Karpas-422 (cell line): ENCODE measurements at regions not wholly inside any gene's neighbourhood (a gene's known extent, or its start where the extent isn't known, plus 50 kb on each side); places are given as distances from the start of the nearest gene placed in this dataset.

Experiments
- DNase-seq: peaks from one replicate; pipeline ENCODE4 v3.0.0-alpha.2; 2015
- H2AFZ ChIP-seq: fragments of 200-600 bp; sonication (generic); 2 replicates; pipeline ENCODE4 v1.6.1; 2014; ENCODE audit warnings: antibody characterized with exemption, low read length, mixed read lengths
- H3K27ac ChIP-seq: fragments of 200-600 bp; sonication (generic); 2 replicates; pipeline ENCODE4 v1.5.1; 2014; ENCODE audit warnings: mild to moderate bottlenecking, low read length, moderate library complexity
- H3K27me3 ChIP-seq: fragments of 200-600 bp; sonication (generic); 2 replicates; pipeline ENCODE4 v1.6.1; 2014; ENCODE audit warnings: low read length, mixed read lengths
- H3K36me3 ChIP-seq: fragments of 200-600 bp; sonication (generic); 2 replicates; pipeline ENCODE4 v1.6.1; 2014; ENCODE audit warnings: low read length, mixed read lengths; ENCODE audit not compliant: insufficient read depth
- H3K4me1 ChIP-seq: fragments of 200-600 bp; sonication (generic); 2 replicates; pipeline ENCODE4 v1.6.1; 2014; ENCODE audit warnings: mild to moderate bottlenecking, low read length, mixed read lengths
- H3K4me2 ChIP-seq: fragments of 200-600 bp; sonication (generic); 2 replicates; pipeline ENCODE4 v1.6.1; 2014; ENCODE audit warnings: low read length, low read depth, mild to moderate bottlenecking; ENCODE audit not compliant: poor library complexity, severe bottlenecking
- H3K4me3 ChIP-seq: fragments of 200-600 bp; sonication (generic); 2 replicates; pipeline ENCODE4 v1.5.1; 2014; ENCODE audit warnings: mild to moderate bottlenecking, antibody characterized with exemption, low read length, mixed read lengths
- H3K79me2 ChIP-seq: fragments of 200-600 bp; sonication (generic); 2 replicates; pipeline ENCODE4 v1.6.1; 2014; ENCODE audit warnings: mild to moderate bottlenecking, low read length, mixed read lengths
- H3K9ac ChIP-seq: fragments of 200-600 bp; sonication (generic); 2 replicates; pipeline ENCODE4 v1.6.0; 2014; ENCODE audit warnings: low read length
- H3K9me2 ChIP-seq: fragments of 200-600 bp; sonication (generic), shearing (Covaris generic); replicated peaks from 2 replicates; pipeline ENCODE4 v1.6.0; 2014; ENCODE audit warnings: mild to moderate bottlenecking, low read length, moderate library complexity; ENCODE audit not compliant: insufficient read depth
- H3K9me3 ChIP-seq: fragments of 300-700, 200-600 bp; sonication (generic); 2 replicates; pipeline ENCODE4 v1.6.1; 2014; ENCODE audit warnings: low read length, mixed read lengths
- H4K20me1 ChIP-seq: fragments of 200-600 bp; sonication (generic); 2 replicates; pipeline ENCODE4 v1.6.1; 2014; ENCODE audit warnings: mild to moderate bottlenecking, antibody characterized with exemption, low read length, low read depth; ENCODE audit not compliant: insufficient read depth

GRCh38 chr4:128565054-128565453 is 244.4 kb upstream of the JADE1 start:
- Histone ChIP-seq H3K27me3 (no peaks in the 10 kb centered on the region), H3K9me2 (no peaks in the 10 kb centered on the region), H2AFZ (no peak overlapping the region), H4K20me1 (no peaks in the 10 kb centered on the region), H3K4me2 (no peak overlapping the region), H3K36me3 (no peaks in the 10 kb centered on the region), H3K9ac (no peak overlapping the region), H3K4me1 (peaks cover 43% of the 10 kb centered on the region), H3K79me2 (no peaks in the 10 kb centered on the region), H3K27ac (no peak overlapping the region), H3K9me3 (no peaks in the 10 kb centered on the region), H3K4me3 (no peak overlapping the region)
- DNase-seq = no peak

- no peaks in the 10 kb centered on the region for H3K27me3 ChIP-seq
Measured at GRCh38 chr4:128564081-128564630, 245.3 kb upstream of the JADE1 start.

GRCh38 chr4:128560754-128561495 is 248.6 kb upstream of the JADE1 start:
- H4K20me1 ChIP-seq = no peaks in the 10 kb centered on the region

More at GRCh38 chr4:128564081-128564630, 245.3 kb upstream of the JADE1 start:
- Histone ChIP-seq H3K9me2 (no peaks in the 10 kb centered on the region), H3K36me3 (no peaks in the 10 kb centered on the region), H3K4me3 (no peak overlapping the region), H3K9ac (no peak overlapping the region), H4K20me1 (no peaks in the 10 kb centered on the region), H3K4me1 (peaks cover 43% of the 10 kb centered on the region), H3K9me3 (no peaks in the 10 kb centered on the region), H3K4me2 (peak overlapping the region; percentile 38), H2AFZ (no peak overlapping the region), H3K27ac (no peak overlapping the region), H3K79me2 (no peaks in the 10 kb centered on the region)
- DNase-seq = no peak

GRCh38 chr4:128558896-128559679 is 250.4 kb upstream of the JADE1 start:
- no peaks in the 10 kb centered on the region for H3K9me3 ChIP-seq
- H2AFZ ChIP-seq = peak overlapping the region; percentile 59
- no peak overlapping the region for H3K4me3 ChIP-seq
- H3K27me3 ChIP-seq = no peaks in the 10 kb centered on the region
- H3K9ac ChIP-seq = peak overlapping the region; percentile 10; the same call in 1 of the 2 replicates
- no peak overlapping the region for H3K4me2 ChIP-seq
- H3K36me3 ChIP-seq = no peaks in the 10 kb centered on the region
- no peaks in the 10 kb centered on the region for H3K9me2 ChIP-seq
- peaks cover 25% of the 10 kb centered on the region for H3K4me1 ChIP-seq
- H3K79me2 ChIP-seq = no peaks in the 10 kb centered on the region
- 0 out of 2 replicates have a peak overlapping the region, but pooled peaks have one; percentile 3 for H3K27ac ChIP-seq
- DNase-seq = peak; percentile 52
- H4K20me1 ChIP-seq = no peaks in the 10 kb centered on the region

More at GRCh38 chr4:128560754-128561495, 248.6 kb upstream of the JADE1 start:
- Histone ChIP-seq H2AFZ (no peak overlapping the region), H3K79me2 (no peaks in the 10 kb centered on the region), H3K36me3 (no peaks in the 10 kb centered on the region), H3K9ac (no peak overlapping the region), H3K9me2 (no peaks in the 10 kb centered on the region), H3K4me2 (no peak overlapping the region), H3K4me3 (no peak overlapping the region), H3K4me1 (peaks cover 37% of the 10 kb centered on the region), H3K9me3 (no peaks in the 10 kb centered on the region), H3K27me3 (no peaks in the 10 kb centered on the region), H3K27ac (no peak overlapping the region)
- no peak for DNase-seq

- no peak for DNase-seq
- H3K36me3 ChIP-seq = no peaks in the 10 kb centered on the region
- H4K20me1 ChIP-seq = no peaks in the 10 kb centered on the region
- H3K9ac ChIP-seq = no peak overlapping the region
- no peaks in the 10 kb centered on the region for H3K9me3 ChIP-seq
- peaks cover 28% of the 10 kb centered on the region for H3K4me1 ChIP-seq
- H2AFZ ChIP-seq = no peak overlapping the region
- H3K9me2 ChIP-seq = no peaks in the 10 kb centered on the region
- H3K27ac ChIP-seq = no peak overlapping the region
- no peak overlapping the region for H3K4me3 ChIP-seq
- H3K4me2 ChIP-seq = no peak overlapping the region
- no peaks in the 10 kb centered on the region for H3K27me3 ChIP-seq
- H3K79me2 ChIP-seq = no peaks in the 10 kb centered on the region
Measured at GRCh38 chr4:128556756-128557155, 252.7 kb upstream of the JADE1 start.

- Histone ChIP-seq H3K27ac (no peak overlapping the region), H3K79me2 (no peaks in the 10 kb centered on the region), H3K4me1 (peaks cover 20% of the 10 kb centered on the region), H3K36me3 (no peaks in the 10 kb centered on the region), H4K20me1 (no peaks in the 10 kb centered on the region), H3K9me3 (no peaks in the 10 kb centered on the region), H3K27me3 (no peaks in the 10 kb centered on the region), H3K4me3 (peak overlapping the region; percentile 53), H3K4me2 (peak overlapping the region; percentile 66), H2AFZ (peak overlapping the region; percentile 80), H3K9ac (peak overlapping the region; percentile 56), H3K9me2 (no peaks in the 10 kb centered on the region)
- peak; percentile 53 for DNase-seq
Measured at GRCh38 chr4:128553686-128554515, 255.6 kb upstream of the JADE1 start.

GRCh38 chr4:128552586-128552907 is 257.0 kb upstream of the JADE1 start:
- Histone ChIP-seq H3K79me2 (no peaks in the 10 kb centered on the region), H3K4me2 (peak overlapping the region; percentile 66), H3K9ac (no peak overlapping the region), H3K9me3 (no peaks in the 10 kb centered on the region), H4K20me1 (no peaks in the 10 kb centered on the region), H3K4me1 (peaks cover 18% of the 10 kb centered on the region), H3K27ac (no peak overlapping the region), H3K9me2 (no peaks in the 10 kb centered on the region), H2AFZ (0 out of 2 replicates have a peak overlapping the region, but pooled peaks have one; percentile 80), H3K36me3 (no peaks in the 10 kb centered on the region), H3K4me3 (no peak overlapping the region; the same call in 1 of the 2 replicates), H3K27me3 (no peaks in the 10 kb centered on the region)
- DNase-seq = no peak
